Keratinocyte (primary cell): ENCODE measurements at regions not wholly inside any gene's neighbourhood (a gene's known extent, or its start where the extent isn't known, plus 50 kb on each side); places are given as distances from the start of the nearest gene placed in this dataset.
A peak's percentile ranks its signal among the peaks of the same experiment; 100 is the strongest.

Source experiments
- DNase-seq: peaks from one replicate; pipeline ENCODE4 v3.0.0-alpha.2; 2011; ENCODE audit warnings: low read depth, missing footprints, low spot score
- FAIRE-seq: peaks from 2 replicates; lab custom pipeline; 2011; peaks lifted over from hg19 to GRCh38; lab: Jason Lieb, UNC
- H2AFZ ChIP-seq: 2 replicates; pipeline ENCODE4 v1.6.0; 2012; ENCODE audit warnings: low read length, control low read depth, inconsistent platforms; ENCODE audit not compliant: control insufficient read depth
- H3K27ac ChIP-seq: 2 replicates; pipeline ENCODE4 v1.5.1; 2011; ENCODE audit warnings: low read length; ENCODE audit not compliant: control insufficient read depth, insufficient read depth
- H3K27me3 ChIP-seq: 3 replicates; pipeline ENCODE4 v1.6.0; 2011; ENCODE audit warnings: low read length; ENCODE audit not compliant: control insufficient read depth, insufficient read depth; ENCODE audit errors: extremely low read depth
- H3K36me3 ChIP-seq, 2 experiments: 2 replicates in 1 of 2; 3 replicates in 1 of 2; pipeline ENCODE4 v1.5.1; 2011; ENCODE audit warnings: low read length in 2 of 2, mild to moderate bottlenecking in 1 of 2; ENCODE audit not compliant: control insufficient read depth in 2 of 2, insufficient read depth in 2 of 2; ENCODE audit errors: extremely low read depth in 1 of 2
- H3K4me1 ChIP-seq: 3 replicates; pipeline ENCODE4 v1.5.1; 2011; ENCODE audit warnings: low read length; ENCODE audit not compliant: control insufficient read depth, insufficient read depth; ENCODE audit errors: extremely low read depth
- H3K4me2 ChIP-seq: 3 replicates; pipeline ENCODE4 v1.6.0; 2011; ENCODE audit warnings: low read depth, low read length; ENCODE audit not compliant: control insufficient read depth, insufficient read depth; ENCODE audit errors: extremely low read depth
- H3K4me3 ChIP-seq, 3 experiments: fragments of 200-600 bp in 1 of 3; sonication (generic) in 1 of 3; 2 replicates in 2 of 3; 3 replicates in 1 of 3; pipeline ENCODE4 v1.5.1; 2011 to 2016; ENCODE audit warnings: low read length in 3 of 3, mild to moderate bottlenecking in 3 of 3, control low read depth in 2 of 3, inconsistent platforms in 1 of 3, low read depth in 1 of 3, mixed read lengths in 1 of 3, mixed run types in 1 of 3, moderate library complexity in 1 of 3; ENCODE audit not compliant: control insufficient read depth in 2 of 3, insufficient read depth in 2 of 3; ENCODE audit errors: extremely low read depth in 1 of 3
- H3K79me2 ChIP-seq: 2 replicates; pipeline ENCODE4 v1.6.0; 2012; ENCODE audit warnings: low read length; ENCODE audit not compliant: control insufficient read depth, insufficient read depth
- H3K9ac ChIP-seq: 3 replicates; pipeline ENCODE4 v1.6.0; 2011; ENCODE audit warnings: low read length; ENCODE audit not compliant: control insufficient read depth, insufficient read depth; ENCODE audit errors: extremely low read depth
- H3K9me1 ChIP-seq: 3 replicates; pipeline ENCODE4 v1.6.0; 2011; ENCODE audit warnings: low read length; ENCODE audit not compliant: control insufficient read depth, insufficient read depth; ENCODE audit errors: extremely low read depth
- H3K9me3 ChIP-seq: 2 replicates; pipeline ENCODE4 v1.5.1; 2012; ENCODE audit warnings: low read depth, low read length; ENCODE audit not compliant: control insufficient read depth
- H4K20me1 ChIP-seq: 3 replicates; pipeline ENCODE4 v1.6.0; 2011; ENCODE audit warnings: low read length; ENCODE audit not compliant: control insufficient read depth, insufficient read depth; ENCODE audit errors: extremely low read depth
- CTCF ChIP-seq, 3 experiments: IDR thresholded peaks in 1 of 3; conservative IDR thresholded peaks in 1 of 3; optimal IDR thresholded peaks in 1 of 3; 2 replicates in 2 of 3; 3 replicates in 1 of 3; pipeline versions ENCODE3 to v1.5.1; 2011; ENCODE audit warnings: low read length in 3 of 3, mild to moderate bottlenecking in 3 of 3, moderate library complexity in 2 of 3, control low read depth in 1 of 3, inconsistent platforms in 1 of 3; ENCODE audit not compliant: insufficient read depth in 2 of 3; ENCODE audit errors: extremely low read depth in 1 of 3
- EZH2 ChIP-seq: IDR thresholded peaks from one replicate; pipeline ENCODE4 v1.6.1; 2012; ENCODE audit warnings: inconsistent platforms, mild to moderate bottlenecking, low read length, moderate library complexity
- dilution Hi-C: fragments of 300-500 bp; cut with MboI; formaldehyde crosslinking; loops from one replicate; pipeline ENCODE4 v1.7.0; 2020; ENCODE audit warnings: low sequenced_read_pairs; ENCODE audit not compliant: extremely low pct_ligation_motif_present

GRCh38 chr13:82701020-82701419, 1181.3 kb downstream of the SLITRK1 start:
- Histone ChIP-seq H2AFZ (no peak overlapping the region), H4K20me1 (no peaks in the 10 kb centered on the region), H3K9ac (no peak overlapping the region), H3K27me3 (no peaks in the 10 kb centered on the region), H3K27ac (no peak overlapping the region), H3K4me2 (no peak overlapping the region), H3K4me3 (no peak overlapping the region), H3K79me2 (no peaks in the 10 kb centered on the region), H3K36me3 (no peaks in the 10 kb centered on the region), H3K9me3 (no peaks in the 10 kb centered on the region), H3K9me1 (no peaks in the 10 kb centered on the region), H3K4me1 (no peaks in the 10 kb centered on the region)
- dilution Hi-C loops = no loop called here
- FAIRE-seq (no peak), DNase-seq (no peak)
- TF ChIP-seq EZH2 (no peak), CTCF (optimal IDR thresholded peaks at IDR 0.05 in 1 of 3, IDR thresholded peaks at IDR 0.05 in 1 of 3, conservative IDR thresholded peaks at IDR 0.05 in 1 of 3; ENCODE audit: extremely low read depth in 1 of 3, insufficient read depth in 2 of 3, low read length in 3 of 3) (no peak)

GRCh38 chr13:82698941-82699340, 1183.3 kb downstream of the SLITRK1 start:
- FAIRE-seq (no peak), DNase-seq (no peak)
- Histone ChIP-seq H3K36me3 (no peaks in the 10 kb centered on the region), H3K4me1 (no peaks in the 10 kb centered on the region), H3K27ac (no peak overlapping the region), H3K4me3 (no peak overlapping the region), H3K9me3 (no peaks in the 10 kb centered on the region), H2AFZ (peak overlapping the region; percentile 27), H3K9me1 (no peaks in the 10 kb centered on the region), H3K4me2 (peak overlapping the region; percentile 32), H3K9ac (no peak overlapping the region), H3K79me2 (no peaks in the 10 kb centered on the region), H4K20me1 (no peaks in the 10 kb centered on the region), H3K27me3 (no peaks in the 10 kb centered on the region)
- dilution Hi-C loops = no loop called here
- TF ChIP-seq CTCF (optimal IDR thresholded peaks at IDR 0.05 in 1 of 3, IDR thresholded peaks at IDR 0.05 in 1 of 3, conservative IDR thresholded peaks at IDR 0.05 in 1 of 3; ENCODE audit: extremely low read depth in 1 of 3, insufficient read depth in 2 of 3, low read length in 3 of 3) (no peak), EZH2 (no peak)
